Endothelial cell of umbilical vein (primary cell): ENCODE measurements at regions not wholly inside any gene's neighbourhood (a gene's known extent, or its start where the extent isn't known, plus 50 kb on each side); places are given as distances from the start of the nearest gene placed in this dataset.

Experiments
- BruUV-seq: library from RNA; stranded (reverse); fragments of 400-500 nt; replicated peaks from 2 replicates; lab custom pipeline; 2021; lab: Mats Ljungman, UMichigan
- CTCF ChIA-PET: fragments of 300-600, 350-600 bp; sonication (Branson Sonifier 250); formaldehyde crosslinking; loops from one replicate; lab custom pipeline; 2021; ENCODE audit warnings: antibody characterized with exemption, inconsistent platforms; lab: Charles Lee
- POLR2A ChIA-PET: fragments of 300-600, 350-600 bp; sonication (Branson Sonifier 250); formaldehyde crosslinking; loops from one replicate; lab custom pipeline; 2021; ENCODE audit warnings: antibody characterized with exemption, inconsistent platforms; lab: Charles Lee
- DNase-seq: peaks from one replicate; pipeline ENCODE4 v3.0.0-alpha.2; 2011; ENCODE audit warnings: low read depth, low spot score
- FAIRE-seq: peaks from 2 replicates; lab custom pipeline; 2011; peaks lifted over from hg19 to GRCh38; lab: Jason Lieb, UNC
- H2AFZ ChIP-seq: 2 replicates; pipeline ENCODE4 v1.6.0; 2012; ENCODE audit warnings: low read depth, low read length, control low read depth, inconsistent platforms
- H3K27ac ChIP-seq: 2 replicates; pipeline ENCODE4 v1.5.1; 2011; ENCODE audit warnings: low read depth, mild to moderate bottlenecking, control low read depth, low read length, moderate library complexity; ENCODE audit not compliant: insufficient read depth
- H3K27me3 ChIP-seq, 2 experiments: 2 replicates each; pipeline versions ENCODE4 v1.6.0 to v1.6.1; 2011; ENCODE audit warnings: low read length in 2 of 2, mixed read lengths in 1 of 2; ENCODE audit not compliant: control insufficient read depth in 2 of 2, insufficient read depth in 2 of 2
- H3K36me3 ChIP-seq, 2 experiments: 2 replicates in 1 of 2; 3 replicates in 1 of 2; pipeline ENCODE4 v1.5.1; 2011; ENCODE audit warnings: low read length in 2 of 2, mild to moderate bottlenecking in 1 of 2, moderate library complexity in 1 of 2; ENCODE audit not compliant: control insufficient read depth in 2 of 2, insufficient read depth in 2 of 2; ENCODE audit errors: extremely low read depth in 1 of 2
- H3K4me1 ChIP-seq: 3 replicates; pipeline ENCODE4 v1.5.1; 2011; ENCODE audit warnings: mild to moderate bottlenecking, low read length; ENCODE audit not compliant: control insufficient read depth, insufficient read depth; ENCODE audit errors: extremely low read depth
- H3K4me2 ChIP-seq: 2 replicates; pipeline ENCODE4 v1.6.1; 2011; ENCODE audit warnings: low read length, control low read depth, mixed read lengths; ENCODE audit not compliant: insufficient read depth
- H3K4me3 ChIP-seq, 3 experiments: fragments of 200-600 bp in 1 of 3; sonication (generic), shearing (Covaris generic) in 1 of 3; replicated peaks in 1 of 3; 2 replicates each; pipeline ENCODE4 v1.5.1; 2011 to 2016; ENCODE audit warnings: control low read depth in 3 of 3, low read length in 3 of 3, mild to moderate bottlenecking in 2 of 3, inconsistent platforms in 1 of 3, low read depth in 1 of 3, moderate library complexity in 1 of 3; ENCODE audit not compliant: insufficient read depth in 1 of 3
- H3K79me2 ChIP-seq: 2 replicates; pipeline ENCODE4 v1.6.0; 2012; ENCODE audit warnings: low read length, inconsistent platforms; ENCODE audit not compliant: control insufficient read depth, insufficient read depth
- H3K9ac ChIP-seq: replicated peaks from 2 replicates; pipeline ENCODE3; 2011; ENCODE audit warnings: low read length, control low read depth; ENCODE audit not compliant: insufficient read depth; ENCODE audit errors: extremely low read depth
- H3K9me1 ChIP-seq: replicated peaks from 3 replicates; pipeline ENCODE4 v1.6.0; 2011; ENCODE audit warnings: mild to moderate bottlenecking, low read length; ENCODE audit not compliant: control insufficient read depth, insufficient read depth; ENCODE audit errors: extremely low read depth
- H3K9me3 ChIP-seq: replicated peaks from 2 replicates; pipeline ENCODE4 v1.5.1; 2012; ENCODE audit warnings: low read length, inconsistent platforms; ENCODE audit not compliant: control insufficient read depth, insufficient read depth
- H4K20me1 ChIP-seq: replicated peaks from 2 replicates; pipeline ENCODE3; 2011; ENCODE audit warnings: mild to moderate bottlenecking, low read length; ENCODE audit not compliant: control insufficient read depth, insufficient read depth; ENCODE audit errors: extremely low read depth
- EZH2 ChIP-seq: IDR thresholded peaks from 2 replicates; pipeline ENCODE4 v1.6.1; 2012; ENCODE audit warnings: borderline replicate concordance, low read depth, mild to moderate bottlenecking, moderate library complexity, low read length, inconsistent platforms; ENCODE audit not compliant: severe bottlenecking
- FOS ChIP-seq: IDR thresholded peaks from 2 replicates; pipeline ENCODE4 v1.6.1; 2011; ENCODE audit warnings: mild to moderate bottlenecking, low read length, moderate library complexity, borderline replicate concordance; ENCODE audit not compliant: insufficient read depth
- GATA2 ChIP-seq: IDR thresholded peaks from 2 replicates; pipeline ENCODE4 v1.7.0; 2011; ENCODE audit warnings: low read depth, mild to moderate bottlenecking, moderate library complexity, mixed read lengths, low read length; ENCODE audit not compliant: insufficient read length, insufficient read depth
- JUN ChIP-seq: IDR thresholded peaks from 2 replicates; pipeline ENCODE4 v1.6.1; 2011; ENCODE audit warnings: borderline replicate concordance, low read depth; ENCODE audit not compliant: insufficient read length, insufficient read depth
- POLR2A ChIP-seq: IDR thresholded peaks from 2 replicates; pipeline ENCODE4 v1.6.1; 2012; ENCODE audit warnings: low read depth, mild to moderate bottlenecking, control low read depth, low read length
- POLR2AphosphoS5 ChIP-seq: IDR thresholded peaks from 2 replicates; pipeline ENCODE4 v1.6.1; 2012; ENCODE audit warnings: low read depth, mild to moderate bottlenecking, control low read depth, low read length, moderate library complexity; ENCODE audit not compliant: insufficient read depth
- dilution Hi-C: fragments of 300-500 bp; cut with MboI; formaldehyde crosslinking; loops from one replicate; pipeline ENCODE4 v1.15.0; 2019; ENCODE audit warnings: low sequenced_read_pairs; ENCODE audit not compliant: extremely low pct_ligation_motif_present
- intact Hi-C: fragments of 100-400 bp; cut with micrococcal nuclease; formaldehyde crosslinking; loops from one replicate; pipeline ENCODE4 v1.10.0; 2022

- Histone ChIP-seq H3K9ac (peak overlapping the region; percentile 90), H4K20me1 (no peaks in the 10 kb centered on the region), H3K4me1 (peaks cover 52% of the 10 kb centered on the region), H3K4me3 (no peak overlapping the region), H3K27ac (peak overlapping the region; percentile 97), H3K27me3 (no peaks in the 10 kb centered on the region), H2AFZ (no peak overlapping the region), H3K4me2 (peak overlapping the region; percentile 40), H3K79me2 (no peaks in the 10 kb centered on the region), H3K9me1 (no peaks in the 10 kb centered on the region), H3K36me3 (peaks cover 0 to 2% of the 10 kb centered on the region in 2 experiments), H3K9me3 (no peaks in the 10 kb centered on the region)
- peak; percentile 67 for FAIRE-seq
- CTCF ChIA-PET, result interaction anchor here (0.5 to 4.4 kb wide), 23 partner anchors 8 to 1941 kb away, joined by 3 to 20 read pairs (median 4); no protein-coding TSS in a partner anchor
- dilution Hi-C loops (loop anchor here (25.0 kb wide), 1 partner anchor 1033 kb away; the partner anchor contains the start of gene NR2F2), intact Hi-C loops (loop anchor here (1.0 to 5.0 kb wide), 8 partner anchors 8 to 1026 kb away; partner anchors contain the start of gene NR2F2)
- BruUV-seq, result TSS peak; percentile 59
- POLR2A ChIA-PET, result interaction anchor here (0.5 to 1.4 kb wide), 10 partner anchors 8 to 1050 kb away, joined by 3 to 11 read pairs (median 5); partner anchors contain the start of gene NR2F2
- TF ChIP-seq POLR2A (no peak), POLR2AphosphoS5 (peak; percentile 60), JUN (peak; percentile 68)
- DNase-seq, result peak; percentile 98
Measured at GRCh38 chr15:95304151-95304946, 1026.2 kb upstream of the NR2F2 start.

GRCh38 chr15:95304947-95305400, 1025.5 kb upstream of the NR2F2 start:
- dilution Hi-C loops (loop anchor here (25.0 kb wide), 1 partner anchor 1032 kb away; the partner anchor contains the start of gene NR2F2), intact Hi-C loops (loop anchor here (1.0 to 5.0 kb wide), 8 partner anchors 9 to 1025 kb away; partner anchors contain the start of gene NR2F2)
- no peaks in the 10 kb centered on the region for H3K9me3 ChIP-seq
- H3K4me1 ChIP-seq, result peaks cover 52% of the 10 kb centered on the region
- H3K4me3 ChIP-seq, result no peak overlapping the region
- POLR2A ChIA-PET, result interaction anchor here (0.9 to 1.4 kb wide), 7 partner anchors 9 to 1045 kb away, joined by 3 to 11 read pairs (median 4); partner anchors contain the start of gene NR2F2
- H3K27ac ChIP-seq, result peak overlapping the region; percentile 97
- DNase-seq (no peak), FAIRE-seq (no peak)
- peaks cover 0 to 2% of the 10 kb centered on the region in 2 experiments for H3K36me3 ChIP-seq
- BruUV-seq, result TSS peak; percentile 15
- H4K20me1 ChIP-seq, result no peaks in the 10 kb centered on the region
- peak overlapping the region; percentile 40 for H3K4me2 ChIP-seq
- no peaks in the 10 kb centered on the region for H3K79me2 ChIP-seq
- TF ChIP-seq EZH2 (no peak), FOS (peak; percentile 52), POLR2AphosphoS5 (no peak), GATA2 (peak; percentile 94)
- CTCF ChIA-PET, result interaction anchor here (0.5 to 4.4 kb wide), 17 partner anchors 9 to 1048 kb away, joined by 3 to 20 read pairs (median 4); no protein-coding TSS in a partner anchor
- H2AFZ ChIP-seq, result no peak overlapping the region
- no peaks in the 10 kb centered on the region for H3K27me3 ChIP-seq
- H3K9me1 ChIP-seq, result no peaks in the 10 kb centered on the region
- peak overlapping the region; percentile 90 for H3K9ac ChIP-seq
